GM12864 (cell line): ENCODE measurements at regions not wholly inside any gene's neighbourhood (a gene's known extent, or its start where the extent isn't known, plus 50 kb on each side); places are given as distances from the start of the nearest gene placed in this dataset.

Experiments
- DNase-seq: peaks from one replicate; pipeline ENCODE4 v3.0.0-alpha.2; 2011; ENCODE audit warnings: low read depth
- H3K4me3 ChIP-seq: 2 replicates; pipeline ENCODE4 v1.5.1; 2011; ENCODE audit warnings: mild to moderate bottlenecking, low read depth, low read length, control low read depth
- TF ChIP-seq, protein P1 (sequence below): IDR thresholded peaks from 2 replicates; pipeline ENCODE4 v1.5.1; 2011; ENCODE audit warnings: low read depth, mild to moderate bottlenecking, moderate library complexity, low read length, control low read depth, inconsistent platforms; ENCODE audit errors: missing control alignments

DNA sequence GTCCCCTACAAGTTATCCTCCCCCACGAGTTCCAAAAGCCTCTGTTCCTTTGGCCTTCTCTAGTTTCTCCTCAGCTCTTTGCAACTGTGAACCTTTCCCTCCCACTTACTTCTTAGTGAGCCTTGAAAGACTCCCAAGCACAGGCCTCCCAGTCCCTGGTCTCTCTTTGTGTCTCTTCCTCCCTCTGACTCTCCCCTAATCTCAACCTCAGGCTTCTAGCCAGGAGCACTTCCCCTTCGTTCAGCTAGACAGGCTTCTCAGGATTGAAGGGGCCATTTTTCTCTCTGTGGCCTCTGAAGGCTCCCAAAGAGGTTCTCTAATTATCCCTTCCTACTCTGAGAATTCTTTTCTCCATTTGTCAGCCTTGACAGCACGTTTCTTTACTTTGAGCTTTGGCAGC lies 50.2 kb upstream of the PHYHIPL start:
- no peak overlapping the region for H3K4me3 ChIP-seq
- TF ChIP-seq, protein P1, sequence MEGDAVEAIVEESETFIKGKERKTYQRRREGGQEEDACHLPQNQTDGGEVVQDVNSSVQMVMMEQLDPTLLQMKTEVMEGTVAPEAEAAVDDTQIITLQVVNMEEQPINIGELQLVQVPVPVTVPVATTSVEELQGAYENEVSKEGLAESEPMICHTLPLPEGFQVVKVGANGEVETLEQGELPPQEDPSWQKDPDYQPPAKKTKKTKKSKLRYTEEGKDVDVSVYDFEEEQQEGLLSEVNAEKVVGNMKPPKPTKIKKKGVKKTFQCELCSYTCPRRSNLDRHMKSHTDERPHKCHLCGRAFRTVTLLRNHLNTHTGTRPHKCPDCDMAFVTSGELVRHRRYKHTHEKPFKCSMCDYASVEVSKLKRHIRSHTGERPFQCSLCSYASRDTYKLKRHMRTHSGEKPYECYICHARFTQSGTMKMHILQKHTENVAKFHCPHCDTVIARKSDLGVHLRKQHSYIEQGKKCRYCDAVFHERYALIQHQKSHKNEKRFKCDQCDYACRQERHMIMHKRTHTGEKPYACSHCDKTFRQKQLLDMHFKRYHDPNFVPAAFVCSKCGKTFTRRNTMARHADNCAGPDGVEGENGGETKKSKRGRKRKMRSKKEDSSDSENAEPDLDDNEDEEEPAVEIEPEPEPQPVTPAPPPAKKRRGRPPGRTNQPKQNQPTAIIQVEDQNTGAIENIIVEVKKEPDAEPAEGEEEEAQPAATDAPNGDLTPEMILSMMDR, result no peak
- DNase-seq, result no peak
